ENCODE measurements at regions not wholly inside any gene's neighbourhood (a gene's known extent, or its start where the extent isn't known, plus 50 kb on each side); places are given as distances from the start of the nearest gene placed in this dataset.
"Not testable (repeated sequence)": the region's sequence is repeated elsewhere in the genome, so short reads cannot be mapped to it uniquely, and the experiment has no call there.

- not testable (repeated sequence) for TF ChIP-seq CTCF (IDR thresholded peaks at IDR 0.05; ENCODE audit: low read length); EZH2phosphoT487 (IDR thresholded peaks at IDR 0.05; ENCODE audit: low read length); EZH2 (optimal IDR thresholded peaks at IDR 0.05; ENCODE audit: low read depth, low read length)
Observed at GRCh38 chr17:30726310-30726709, 98.2 kb downstream of the CRLF3 start.

Measured in MM.1S (cell line).